ENCODE measurements at regions not wholly inside any gene's neighbourhood (a gene's known extent, or its start where the extent isn't known, plus 50 kb on each side); places are given as distances from the start of the nearest gene placed in this dataset.

- TF ChIP-seq GATA2 (IDR thresholded peaks at IDR 0.05; ENCODE audit: low read depth, low read length) = no peak
- no peak for TF ChIP-seq GATA3 (IDR thresholded peaks at IDR 0.05; ENCODE audit: low read depth, low read length)
These were observed 430.9 kb downstream of the DMAC1 start for GRCh38 chr9:7368410-7369292.

Data from SH-SY5Y (cell line).